Keratinocyte (primary cell): ENCODE measurements at regions not wholly inside any gene's neighbourhood (a gene's known extent, or its start where the extent isn't known, plus 50 kb on each side); places are given as distances from the start of the nearest gene placed in this dataset.

Source experiments
- DNase-seq: peaks from one replicate; pipeline ENCODE4 v3.0.0-alpha.2; 2011; ENCODE audit warnings: low read depth, missing footprints, low spot score
- FAIRE-seq: peaks from 2 replicates; lab custom pipeline; 2011; peaks lifted over from hg19 to GRCh38; lab: Jason Lieb, UNC
- H2AFZ ChIP-seq: 2 replicates; pipeline ENCODE4 v1.6.0; 2012; ENCODE audit warnings: low read length, control low read depth, inconsistent platforms; ENCODE audit not compliant: control insufficient read depth
- H3K27ac ChIP-seq: 2 replicates; pipeline ENCODE4 v1.5.1; 2011; ENCODE audit warnings: low read length; ENCODE audit not compliant: control insufficient read depth, insufficient read depth
- H3K27me3 ChIP-seq: 3 replicates; pipeline ENCODE4 v1.6.0; 2011; ENCODE audit warnings: low read length; ENCODE audit not compliant: control insufficient read depth, insufficient read depth; ENCODE audit errors: extremely low read depth
- H3K36me3 ChIP-seq, 2 experiments: 2 replicates in 1 of 2; 3 replicates in 1 of 2; pipeline ENCODE4 v1.5.1; 2011; ENCODE audit warnings: low read length in 2 of 2, mild to moderate bottlenecking in 1 of 2; ENCODE audit not compliant: control insufficient read depth in 2 of 2, insufficient read depth in 2 of 2; ENCODE audit errors: extremely low read depth in 1 of 2
- H3K4me1 ChIP-seq: 3 replicates; pipeline ENCODE4 v1.5.1; 2011; ENCODE audit warnings: low read length; ENCODE audit not compliant: control insufficient read depth, insufficient read depth; ENCODE audit errors: extremely low read depth
- H3K4me2 ChIP-seq: 3 replicates; pipeline ENCODE4 v1.6.0; 2011; ENCODE audit warnings: low read depth, low read length; ENCODE audit not compliant: control insufficient read depth, insufficient read depth; ENCODE audit errors: extremely low read depth
- H3K4me3 ChIP-seq, 3 experiments: fragments of 200-600 bp in 1 of 3; sonication (generic) in 1 of 3; 2 replicates in 2 of 3; 3 replicates in 1 of 3; pipeline ENCODE4 v1.5.1; 2011 to 2016; ENCODE audit warnings: low read length in 3 of 3, mild to moderate bottlenecking in 3 of 3, control low read depth in 2 of 3, inconsistent platforms in 1 of 3, low read depth in 1 of 3, mixed read lengths in 1 of 3, mixed run types in 1 of 3, moderate library complexity in 1 of 3; ENCODE audit not compliant: control insufficient read depth in 2 of 3, insufficient read depth in 2 of 3; ENCODE audit errors: extremely low read depth in 1 of 3
- H3K79me2 ChIP-seq: 2 replicates; pipeline ENCODE4 v1.6.0; 2012; ENCODE audit warnings: low read length; ENCODE audit not compliant: control insufficient read depth, insufficient read depth
- H3K9ac ChIP-seq: 3 replicates; pipeline ENCODE4 v1.6.0; 2011; ENCODE audit warnings: low read length; ENCODE audit not compliant: control insufficient read depth, insufficient read depth; ENCODE audit errors: extremely low read depth
- H3K9me1 ChIP-seq: 3 replicates; pipeline ENCODE4 v1.6.0; 2011; ENCODE audit warnings: low read length; ENCODE audit not compliant: control insufficient read depth, insufficient read depth; ENCODE audit errors: extremely low read depth
- H3K9me3 ChIP-seq: 2 replicates; pipeline ENCODE4 v1.5.1; 2012; ENCODE audit warnings: low read depth, low read length; ENCODE audit not compliant: control insufficient read depth
- H4K20me1 ChIP-seq: 3 replicates; pipeline ENCODE4 v1.6.0; 2011; ENCODE audit warnings: low read length; ENCODE audit not compliant: control insufficient read depth, insufficient read depth; ENCODE audit errors: extremely low read depth
- EZH2 ChIP-seq: IDR thresholded peaks from one replicate; pipeline ENCODE4 v1.6.1; 2012; ENCODE audit warnings: inconsistent platforms, mild to moderate bottlenecking, low read length, moderate library complexity
- dilution Hi-C: fragments of 300-500 bp; cut with MboI; formaldehyde crosslinking; loops from one replicate; pipeline ENCODE4 v1.7.0; 2020; ENCODE audit warnings: low sequenced_read_pairs; ENCODE audit not compliant: extremely low pct_ligation_motif_present
- TF ChIP-seq, protein P1 (sequence below), 3 experiments: IDR thresholded peaks in 1 of 3; conservative IDR thresholded peaks in 1 of 3; optimal IDR thresholded peaks in 1 of 3; 2 replicates in 2 of 3; 3 replicates in 1 of 3; pipeline versions ENCODE3 to v1.5.1; 2011; ENCODE audit warnings: low read length in 3 of 3, mild to moderate bottlenecking in 3 of 3, moderate library complexity in 2 of 3, control low read depth in 1 of 3, inconsistent platforms in 1 of 3; ENCODE audit not compliant: insufficient read depth in 2 of 3; ENCODE audit errors: extremely low read depth in 1 of 3

DNA sequence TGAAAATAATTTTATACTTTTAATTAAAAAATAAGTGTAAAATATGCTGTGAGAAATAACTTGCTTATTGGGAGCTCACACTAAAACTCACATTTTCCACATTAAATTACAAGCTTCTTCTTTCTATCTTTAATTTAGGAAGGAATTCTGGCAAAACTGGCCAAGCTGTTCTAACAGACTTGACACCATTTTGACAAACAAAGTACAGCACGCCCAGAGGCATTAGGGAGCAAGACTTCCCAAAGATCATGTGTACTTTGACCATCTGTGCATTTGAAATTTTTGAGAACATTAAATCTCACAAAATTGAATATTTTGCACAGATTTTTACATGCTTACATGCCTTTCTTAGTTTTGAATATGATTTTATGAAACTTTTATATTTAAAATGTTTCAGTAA, 1288.4 kb upstream of the CADM2 start:
- no peaks in the 10 kb centered on the region for H4K20me1 ChIP-seq
- no peak overlapping the region for H2AFZ ChIP-seq
- FAIRE-seq (no peak), DNase-seq (no peak)
- TF ChIP-seq, protein P1, sequence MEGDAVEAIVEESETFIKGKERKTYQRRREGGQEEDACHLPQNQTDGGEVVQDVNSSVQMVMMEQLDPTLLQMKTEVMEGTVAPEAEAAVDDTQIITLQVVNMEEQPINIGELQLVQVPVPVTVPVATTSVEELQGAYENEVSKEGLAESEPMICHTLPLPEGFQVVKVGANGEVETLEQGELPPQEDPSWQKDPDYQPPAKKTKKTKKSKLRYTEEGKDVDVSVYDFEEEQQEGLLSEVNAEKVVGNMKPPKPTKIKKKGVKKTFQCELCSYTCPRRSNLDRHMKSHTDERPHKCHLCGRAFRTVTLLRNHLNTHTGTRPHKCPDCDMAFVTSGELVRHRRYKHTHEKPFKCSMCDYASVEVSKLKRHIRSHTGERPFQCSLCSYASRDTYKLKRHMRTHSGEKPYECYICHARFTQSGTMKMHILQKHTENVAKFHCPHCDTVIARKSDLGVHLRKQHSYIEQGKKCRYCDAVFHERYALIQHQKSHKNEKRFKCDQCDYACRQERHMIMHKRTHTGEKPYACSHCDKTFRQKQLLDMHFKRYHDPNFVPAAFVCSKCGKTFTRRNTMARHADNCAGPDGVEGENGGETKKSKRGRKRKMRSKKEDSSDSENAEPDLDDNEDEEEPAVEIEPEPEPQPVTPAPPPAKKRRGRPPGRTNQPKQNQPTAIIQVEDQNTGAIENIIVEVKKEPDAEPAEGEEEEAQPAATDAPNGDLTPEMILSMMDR (optimal IDR thresholded peaks at IDR 0.05 in 1 of 3, IDR thresholded peaks at IDR 0.05 in 1 of 3, conservative IDR thresholded peaks at IDR 0.05 in 1 of 3; ENCODE audit: extremely low read depth in 1 of 3, insufficient read depth in 2 of 3, low read length in 3 of 3), result no peak
- no peak for TF ChIP-seq EZH2
- no peaks in the 10 kb centered on the region for H3K4me1 ChIP-seq
- dilution Hi-C loops, result no loop called here
- H3K9me1 ChIP-seq, result no peaks in the 10 kb centered on the region
- H3K9ac ChIP-seq, result no peak overlapping the region
- H3K79me2 ChIP-seq, result no peaks in the 10 kb centered on the region
- no peak overlapping the region for H3K4me2 ChIP-seq
- no peak overlapping the region for H3K4me3 ChIP-seq
- H3K27ac ChIP-seq, result no peak overlapping the region
- no peaks in the 10 kb centered on the region for H3K9me3 ChIP-seq
- no peaks in the 10 kb centered on the region for H3K27me3 ChIP-seq
- H3K36me3 ChIP-seq, result no peaks in the 10 kb centered on the region

- no peaks in the 10 kb centered on the region for H3K9me1 ChIP-seq
- H3K4me3 ChIP-seq, result no peak overlapping the region
- no peaks in the 10 kb centered on the region for H3K27me3 ChIP-seq
- H3K9me3 ChIP-seq, result no peaks in the 10 kb centered on the region
- no peak overlapping the region for H3K27ac ChIP-seq
- DNase-seq, result no peak
- H2AFZ ChIP-seq, result no peak overlapping the region
- no peak overlapping the region for H3K9ac ChIP-seq
- TF ChIP-seq, protein P1 (optimal IDR thresholded peaks at IDR 0.05 in 1 of 3, IDR thresholded peaks at IDR 0.05 in 1 of 3, conservative IDR thresholded peaks at IDR 0.05 in 1 of 3; ENCODE audit: extremely low read depth in 1 of 3, insufficient read depth in 2 of 3, low read length in 3 of 3), result no peak
- no peak for FAIRE-seq
- no peaks in the 10 kb centered on the region for H3K4me1 ChIP-seq
- dilution Hi-C loops, result no loop called here
- H3K36me3 ChIP-seq, result no peaks in the 10 kb centered on the region
- no peaks in the 10 kb centered on the region for H3K79me2 ChIP-seq
- H3K4me2 ChIP-seq, result no peak overlapping the region
- H4K20me1 ChIP-seq, result no peaks in the 10 kb centered on the region
These were observed 1274.7 kb upstream of the CADM2 start for GRCh38 chr3:83683937-83684598.
